K562 (cell line): ENCODE measurements at regions not wholly inside any gene's neighbourhood (a gene's known extent, or its start where the extent isn't known, plus 50 kb on each side); places are given as distances from the start of the nearest gene placed in this dataset.

Experiments
- ATAC-seq: fragments of 200-7000 bp; cut with Tn5 transposase; 3 replicates; pipeline ENCODE4 v1.9.1; 2020; ENCODE audit warnings: moderate library complexity
- BruUV-seq: library from RNA; stranded (reverse); fragments of 400-500 nt; replicated peaks from 2 replicates; lab custom pipeline; 2021; lab: Mats Ljungman, UMichigan
- CTCF ChIA-PET: fragments of 300-600 bp; formaldehyde crosslinking; extraction: SDS; loops from one replicate; lab custom pipeline; 2021; ENCODE audit warnings: low intra/inter-chr PET ratio; lab: Yijun Ruan, JAX
- POLR2A ChIA-PET: fragments of 300-600, 350-650 bp; sonication (Branson Sonifier 250); formaldehyde crosslinking; extraction: SDS; loops from one replicate; lab custom pipeline; 2021; ENCODE audit warnings: antibody characterized with exemption, inconsistent platforms; lab: Yijun Ruan, JAX
- DNase-seq, 4 experiments: peaks; one replicate each; pipeline versions ENCODE4 v3.0.0 to v3.0.0-alpha.2; 2011 to 2018; ENCODE audit warnings: low spot score in 3 of 4, mixed read lengths in 3 of 4; ENCODE audit errors: extremely low read depth in 1 of 4
- FAIRE-seq: peaks from 2 replicates; lab custom pipeline; 2011; peaks lifted over from hg19 to GRCh38; lab: Jason Lieb, UNC
- H2AFZ ChIP-seq: 2 replicates; pipeline ENCODE4 v1.6.0; 2011; ENCODE audit warnings: low read depth, low read length, control low read depth, inconsistent platforms
- H3K27ac ChIP-seq: fragments of 200-600 bp; 3 replicates; pipeline ENCODE4 v1.8.0; 2011; ENCODE audit warnings: low read depth, mild to moderate bottlenecking, control low read depth, inconsistent platforms, low read length, moderate library complexity, mixed read lengths; ENCODE audit errors: extremely low read depth
- H3K27me3 ChIP-seq, 2 experiments: fragments of 300-600 bp in 1 of 2; 2 replicates in 1 of 2; 3 replicates in 1 of 2; pipeline versions ENCODE4 v1.6.0 to v1.8.0; 2011; ENCODE audit warnings: inconsistent platforms in 2 of 2, low read length in 2 of 2, mild to moderate bottlenecking in 1 of 2, mixed read lengths in 1 of 2, moderate library complexity in 1 of 2; ENCODE audit not compliant: control insufficient read depth in 2 of 2, insufficient read depth in 2 of 2
- H3K36me3 ChIP-seq: fragments of 300-600 bp; 3 replicates; pipeline ENCODE4 v1.8.0; 2011; ENCODE audit warnings: mild to moderate bottlenecking, low read length, inconsistent platforms; ENCODE audit not compliant: control insufficient read depth, insufficient read depth
- H3K4me1 ChIP-seq, 2 experiments: fragments of 200-600 bp in 1 of 2; replicated peaks in 1 of 2; 2 replicates in 1 of 2; 3 replicates in 1 of 2; pipeline versions ENCODE4 v1.5.1 to v1.8.0; 2011; ENCODE audit warnings: inconsistent platforms in 2 of 2, low read length in 2 of 2, mild to moderate bottlenecking in 1 of 2, mixed read lengths in 1 of 2, moderate library complexity in 1 of 2; ENCODE audit not compliant: control insufficient read depth in 2 of 2, insufficient read depth in 2 of 2
- H3K4me2 ChIP-seq: 2 replicates; pipeline ENCODE4 v1.6.1; 2011; ENCODE audit warnings: low read length, control low read depth, inconsistent platforms, mixed read lengths; ENCODE audit not compliant: insufficient read depth
- H3K4me3 ChIP-seq: fragments of 200-600 bp; sonication (generic), shearing (Covaris generic); 2 replicates; pipeline ENCODE4 v1.5.1; 2016; ENCODE audit warnings: control low read depth, inconsistent platforms
- H3K79me2 ChIP-seq: fragments of 200-600 bp; 3 replicates; pipeline ENCODE4 v1.8.0; 2011; ENCODE audit warnings: low read length, inconsistent platforms; ENCODE audit not compliant: control insufficient read depth, insufficient read depth
- H3K9ac ChIP-seq, 2 experiments: 2 replicates each; pipeline versions ENCODE4 v1.6.0 to v1.6.1; 2011; ENCODE audit warnings: low read depth in 2 of 2, low read length in 2 of 2, control low read depth in 1 of 2, inconsistent platforms in 1 of 2, mild to moderate bottlenecking in 1 of 2, mixed read lengths in 1 of 2; ENCODE audit not compliant: insufficient read depth in 1 of 2
- H3K9me1 ChIP-seq: one replicate; pipeline ENCODE4 v1.6.0; 2011; ENCODE audit warnings: inconsistent platforms, mild to moderate bottlenecking, low read length, moderate library complexity; ENCODE audit not compliant: control insufficient read depth, insufficient read depth
- H3K9me3 ChIP-seq: replicated peaks from 2 replicates; pipeline ENCODE4 v1.5.1; 2011; ENCODE audit warnings: low read depth, low read length, inconsistent platforms; ENCODE audit not compliant: control insufficient read depth, insufficient read depth
- H4K20me1 ChIP-seq: replicated peaks from 2 replicates; pipeline ENCODE4 v1.6.1; 2011; ENCODE audit warnings: low read length, inconsistent platforms, mixed read lengths; ENCODE audit not compliant: control insufficient read depth, insufficient read depth
- BCOR ChIP-seq: fragments of 450-650 bp; IDR thresholded peaks from 2 replicates; pipeline ENCODE4 v1.6.1; 2016
- CHCHD3 ChIP-seq: fragments of 250-450 bp; sonication (Bioruptor Pico); IDR thresholded peaks from 2 replicates; pipeline ENCODE4 v2.1.2; 2022; ENCODE audit warnings: mild to moderate bottlenecking
- GABPB2 ChIP-seq: fragments of 250-450 bp; sonication (Bioruptor Pico); conservative IDR thresholded peaks from 2 replicates; pipeline ENCODE4 v1.5.1; 2021; ENCODE audit warnings: mild to moderate bottlenecking
- KAT7 ChIP-seq: sonication (generic); formaldehyde crosslinking; IDR thresholded peaks from 2 replicates; pipeline ENCODE4 v1.8.0; 2022; ENCODE audit warnings: missing genetic modification reagents, mild to moderate bottlenecking, borderline replicate concordance
- SETDB1 ChIP-seq: IDR thresholded peaks from one replicate; pipeline ENCODE4 v1.6.1; 2012; ENCODE audit warnings: low read length, control low read depth, inconsistent platforms
- ZC3H11A ChIP-seq: IDR thresholded peaks from 2 replicates; pipeline ENCODE4 v1.6.1; 2012; ENCODE audit warnings: low read depth, low read length, improper control_type of control experiment
- WGBS: fragments of 100-300 bp; shearing (Covaris generic); methylation state at CpG from one replicate; pipeline ENCODE4 v1.1.6; 2016; ENCODE audit warnings: low coverage, mixed read lengths; ENCODE audit not compliant: insufficient coverage; ENCODE audit errors: missing lambda C conversion rate; 5-methylcytosine and 5-hydroxymethylcytosine counted together
- in situ Hi-C: fragments of 300-500 bp; cut with MboI; formaldehyde crosslinking; loops from 4 replicates; pipeline ENCODE4 v1.15.0; 2018; ENCODE audit warnings: inconsistent platforms, mixed read lengths
- intact Hi-C: fragments of 100-400 bp; cut with micrococcal nuclease; formaldehyde crosslinking; loops from 2 replicates; pipeline ENCODE4 v1.14.2; 2022
- TF ChIP-seq, protein P1 (sequence below): fragments of 250-450 bp; sonication (Bioruptor Pico); IDR thresholded peaks from 2 replicates; pipeline ENCODE4 v1.8.0; 2022; ENCODE audit warnings: inconsistent platforms, mild to moderate bottlenecking, moderate library complexity, borderline replicate concordance
- TF ChIP-seq, protein P2 (sequence below): IDR thresholded peaks from 3 replicates; pipeline ENCODE4 v1.6.1; 2011; ENCODE audit warnings: borderline replicate concordance, mild to moderate bottlenecking; ENCODE audit not compliant: insufficient read length, insufficient read depth
- TF ChIP-seq, protein P3 (sequence below): sonication (generic); formaldehyde crosslinking; IDR thresholded peaks from 2 replicates; pipeline ENCODE4 v1.8.0; 2022; ENCODE audit warnings: mild to moderate bottlenecking, missing genetic modification reagents
- TF ChIP-seq, protein P4 (sequence below): fragments of 200-800 bp; sonication (Bioruptor generic); IDR thresholded peaks from 2 replicates; pipeline ENCODE4 v1.6.1; 2017; ENCODE audit warnings: missing genetic modification characterization, missing compliant biosample characterization
- TF ChIP-seq, protein P5 (sequence below): fragments of 250-450 bp; sonication (Bioruptor Pico); IDR thresholded peaks from 2 replicates; pipeline ENCODE4 v1.4.0; 2020; ENCODE audit warnings: mild to moderate bottlenecking

DNA sequence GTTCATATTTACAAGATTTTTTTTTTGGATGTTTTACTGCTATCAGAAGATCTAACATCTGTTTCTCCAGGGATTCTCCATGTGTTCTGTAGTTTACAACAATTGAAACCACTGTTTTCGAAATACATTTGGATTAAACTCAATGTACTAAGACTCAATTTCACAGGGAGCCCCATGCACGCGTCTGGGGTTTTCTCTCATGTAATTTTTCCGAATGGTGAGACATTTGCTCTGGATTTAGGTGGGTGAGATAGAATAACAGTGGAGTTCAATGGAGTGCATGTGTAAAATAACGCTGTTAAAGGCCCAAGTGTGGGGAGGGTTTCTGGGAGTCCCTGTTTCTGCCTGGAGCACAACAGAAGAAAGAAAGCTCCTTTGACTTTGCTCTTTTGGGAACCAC lies 330.3 kb downstream of the TSHZ3 start:
- Histone ChIP-seq H3K79me2 (no peaks in the 10 kb centered on the region), H3K27ac (no peak overlapping the region), H3K4me3 (no peak overlapping the region), H3K27me3 (no peaks in the 10 kb centered on the region), H3K9me3 (no peaks in the 10 kb centered on the region), H3K4me1 (no peaks in the 10 kb centered on the region), H3K9me1 (no peaks in the 10 kb centered on the region), H3K4me2 (no peak overlapping the region), H3K36me3 (no peaks in the 10 kb centered on the region), H3K9ac (no peak overlapping the region), H4K20me1 (no peaks in the 10 kb centered on the region), H2AFZ (no peak overlapping the region)
- TF ChIP-seq KAT7 (no peak), GABPB2 (no peak), BCOR (no peak), ZC3H11A (no peak), SETDB1 (no peak), CHCHD3 (CRISPR knock-in tag) (no peak)
- TF ChIP-seq, protein P1, sequence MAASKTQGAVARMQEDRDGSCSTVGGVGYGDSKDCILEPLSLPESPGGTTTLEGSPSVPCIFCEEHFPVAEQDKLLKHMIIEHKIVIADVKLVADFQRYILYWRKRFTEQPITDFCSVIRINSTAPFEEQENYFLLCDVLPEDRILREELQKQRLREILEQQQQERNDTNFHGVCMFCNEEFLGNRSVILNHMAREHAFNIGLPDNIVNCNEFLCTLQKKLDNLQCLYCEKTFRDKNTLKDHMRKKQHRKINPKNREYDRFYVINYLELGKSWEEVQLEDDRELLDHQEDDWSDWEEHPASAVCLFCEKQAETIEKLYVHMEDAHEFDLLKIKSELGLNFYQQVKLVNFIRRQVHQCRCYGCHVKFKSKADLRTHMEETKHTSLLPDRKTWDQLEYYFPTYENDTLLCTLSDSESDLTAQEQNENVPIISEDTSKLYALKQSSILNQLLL (CRISPR knock-in tag): no peak
- TF ChIP-seq, protein P2, sequence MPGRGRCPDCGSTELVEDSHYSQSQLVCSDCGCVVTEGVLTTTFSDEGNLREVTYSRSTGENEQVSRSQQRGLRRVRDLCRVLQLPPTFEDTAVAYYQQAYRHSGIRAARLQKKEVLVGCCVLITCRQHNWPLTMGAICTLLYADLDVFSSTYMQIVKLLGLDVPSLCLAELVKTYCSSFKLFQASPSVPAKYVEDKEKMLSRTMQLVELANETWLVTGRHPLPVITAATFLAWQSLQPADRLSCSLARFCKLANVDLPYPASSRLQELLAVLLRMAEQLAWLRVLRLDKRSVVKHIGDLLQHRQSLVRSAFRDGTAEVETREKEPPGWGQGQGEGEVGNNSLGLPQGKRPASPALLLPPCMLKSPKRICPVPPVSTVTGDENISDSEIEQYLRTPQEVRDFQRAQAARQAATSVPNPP: no peak
- TF ChIP-seq, protein P3, sequence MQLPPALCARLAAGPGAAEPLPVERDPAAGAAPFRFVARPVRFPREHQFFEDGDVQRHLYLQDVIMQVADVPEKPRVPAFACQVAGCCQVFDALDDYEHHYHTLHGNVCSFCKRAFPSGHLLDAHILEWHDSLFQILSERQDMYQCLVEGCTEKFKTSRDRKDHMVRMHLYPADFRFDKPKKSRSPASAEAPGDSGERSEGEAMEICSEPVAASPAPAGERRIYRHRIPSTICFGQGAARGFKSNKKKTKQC (CRISPR knock-in tag): no peak
- TF ChIP-seq, protein P4, sequence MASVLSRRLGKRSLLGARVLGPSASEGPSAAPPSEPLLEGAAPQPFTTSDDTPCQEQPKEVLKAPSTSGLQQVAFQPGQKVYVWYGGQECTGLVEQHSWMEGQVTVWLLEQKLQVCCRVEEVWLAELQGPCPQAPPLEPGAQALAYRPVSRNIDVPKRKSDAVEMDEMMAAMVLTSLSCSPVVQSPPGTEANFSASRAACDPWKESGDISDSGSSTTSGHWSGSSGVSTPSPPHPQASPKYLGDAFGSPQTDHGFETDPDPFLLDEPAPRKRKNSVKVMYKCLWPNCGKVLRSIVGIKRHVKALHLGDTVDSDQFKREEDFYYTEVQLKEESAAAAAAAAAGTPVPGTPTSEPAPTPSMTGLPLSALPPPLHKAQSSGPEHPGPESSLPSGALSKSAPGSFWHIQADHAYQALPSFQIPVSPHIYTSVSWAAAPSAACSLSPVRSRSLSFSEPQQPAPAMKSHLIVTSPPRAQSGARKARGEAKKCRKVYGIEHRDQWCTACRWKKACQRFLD (CRISPR knock-in tag): no peak
- TF ChIP-seq, protein P5, sequence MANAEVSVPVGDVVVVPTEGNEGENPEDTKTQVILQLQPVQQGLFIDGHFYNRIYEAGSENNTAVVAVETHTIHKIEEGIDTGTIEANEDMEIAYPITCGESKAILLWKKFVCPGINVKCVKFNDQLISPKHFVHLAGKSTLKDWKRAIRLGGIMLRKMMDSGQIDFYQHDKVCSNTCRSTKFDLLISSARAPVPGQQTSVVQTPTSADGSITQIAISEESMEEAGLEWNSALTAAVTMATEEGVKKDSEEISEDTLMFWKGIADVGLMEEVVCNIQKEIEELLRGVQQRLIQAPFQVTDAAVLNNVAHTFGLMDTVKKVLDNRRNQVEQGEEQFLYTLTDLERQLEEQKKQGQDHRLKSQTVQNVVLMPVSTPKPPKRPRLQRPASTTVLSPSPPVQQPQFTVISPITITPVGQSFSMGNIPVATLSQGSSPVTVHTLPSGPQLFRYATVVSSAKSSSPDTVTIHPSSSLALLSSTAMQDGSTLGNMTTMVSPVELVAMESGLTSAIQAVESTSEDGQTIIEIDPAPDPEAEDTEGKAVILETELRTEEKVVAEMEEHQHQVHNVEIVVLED (CRISPR knock-in tag): no peak
- CTCF ChIA-PET: no interaction called here
- in situ Hi-C loops (no loop called here), intact Hi-C loops (no loop called here)
- WGBS: 0% methylated on average over 5 of the region's 5 CpGs
- POLR2A ChIA-PET: no interaction called here
- no peak for DNase-seq
- ATAC-seq: no peak
- BruUV-seq: no TSS peak
- no peak for FAIRE-seq
